Mucosa of descending colon (tissue), 3 donors: ENCODE measurements at regions not wholly inside any gene's neighbourhood (a gene's known extent, or its start where the extent isn't known, plus 50 kb on each side); places are given as distances from the start of the nearest gene placed in this dataset.
A peak's percentile ranks its signal among the peaks of the same experiment; 100 is the strongest.

Experiments
- ATAC-seq: fragments of 200-7000 bp; cut with Tn5 transposase; one replicate; pipeline ENCODE4 v1.9.1; 2020; ENCODE audit warnings: mild to moderate bottlenecking, moderate library complexity
- DNase-seq, 3 donors: peaks; one replicate each; pipeline ENCODE4 v3.0.0-alpha.2; 2020
- H3K36me3 ChIP-seq: fragments of 200-600 bp; one replicate; pipeline ENCODE4 v1.8.0; 2021; ENCODE audit warnings: low read depth, mild to moderate bottlenecking
- H3K4me1 ChIP-seq: fragments of 200-600 bp; one replicate; pipeline ENCODE4 v1.8.0; 2021; ENCODE audit warnings: low read depth, mild to moderate bottlenecking
- H3K4me3 ChIP-seq: fragments of 200-600 bp; one replicate; pipeline ENCODE4 v1.8.0; 2021; ENCODE audit warnings: mild to moderate bottlenecking
- H3K9me3 ChIP-seq: fragments of 200-600 bp; one replicate; pipeline ENCODE4 v1.8.0; 2021; ENCODE audit warnings: mild to moderate bottlenecking
- CTCF ChIP-seq: fragments of 200-600 bp; IDR thresholded peaks from one replicate; pipeline ENCODE4 v1.8.0; 2022; ENCODE audit warnings: antibody characterized with exemption, mild to moderate bottlenecking
- intact Hi-C, 2 donors: fragments of 100-400 bp; cut with DNase I in 1 of 2; cut with micrococcal nuclease in 1 of 2; formaldehyde crosslinking; loops; one replicate each; pipeline versions ENCODE4 v1.11.0 to v1.11.1; 2022; cut with DNase I, micrococcal nuclease
- donor health status: DM: no; HTN: no; CAD: no; lungs with moderate emphysema.
- donor health status: DM: no; HTN: no; CAD: no.
- donor health status: DM: no; HTN: yes; CAD: no.

- intact Hi-C loops, result no loop called here
- H3K4me1 ChIP-seq, result no peaks in the 10 kb centered on the region
- H3K9me3 ChIP-seq, result peaks cover 3% of the 10 kb centered on the region
- H3K4me3 ChIP-seq, result no peak overlapping the region
- no peak for TF ChIP-seq CTCF
- DNase-seq (peak in 1 of 3 donors; percentile 46), ATAC-seq (no peak)
- H3K36me3 ChIP-seq, result no peaks in the 10 kb centered on the region
Observed at GRCh38 chr6:43952746-43953145, 174.5 kb downstream of the MRPL14 start.

- TF ChIP-seq CTCF, result no peak
- H3K4me1 ChIP-seq, result no peaks in the 10 kb centered on the region
- peaks cover 3% of the 10 kb centered on the region for H3K9me3 ChIP-seq
- intact Hi-C loops, result no loop called here
- no peak for DNase-seq
- no peak for ATAC-seq
- no peak overlapping the region for H3K4me3 ChIP-seq
- H3K36me3 ChIP-seq, result no peaks in the 10 kb centered on the region
Observed at GRCh38 chr6:43951756-43952675, 175.2 kb downstream of the MRPL14 start.

- TF ChIP-seq CTCF, result peak; percentile 46
- intact Hi-C loops, result no loop called here
- no peaks in the 10 kb centered on the region for H3K4me1 ChIP-seq
- ATAC-seq, result peak; percentile 95
- peak; percentile 77 to 85 (median 78) for DNase-seq
- no peak overlapping the region for H3K4me3 ChIP-seq
- no peaks in the 10 kb centered on the region for H3K9me3 ChIP-seq
- H3K36me3 ChIP-seq, result no peaks in the 10 kb centered on the region
Observed at GRCh38 chr6:43951063-43951755, 176.0 kb downstream of the MRPL14 start.

- intact Hi-C loops, result no loop called here
- ATAC-seq (no peak), DNase-seq (no peak)
- Histone ChIP-seq H3K9me3 (no peaks in the 10 kb centered on the region), H3K36me3 (no peaks in the 10 kb centered on the region), H3K4me3 (no peak overlapping the region), H3K4me1 (no peaks in the 10 kb centered on the region)
- TF ChIP-seq CTCF, result no peak
Observed at GRCh38 chr6:43950731-43951062, 176.6 kb downstream of the MRPL14 start.

- no peak overlapping the region for H3K4me3 ChIP-seq
- intact Hi-C loops, result no loop called here
- TF ChIP-seq CTCF, result no peak
- no peak for DNase-seq
- no peaks in the 10 kb centered on the region for H3K36me3 ChIP-seq
- ATAC-seq, result no peak
- H3K9me3 ChIP-seq, result no peaks in the 10 kb centered on the region
- no peaks in the 10 kb centered on the region for H3K4me1 ChIP-seq
Observed at GRCh38 chr6:43950051-43950605, 177.1 kb downstream of the MRPL14 start.
